GM12878 (cell line): ENCODE measurements at regions not wholly inside any gene's neighbourhood (a gene's known extent, or its start where the extent isn't known, plus 50 kb on each side); places are given as distances from the start of the nearest gene placed in this dataset.

Experiments
- ATAC-seq: fragments of 200-7000 bp; cut with Tn5 transposase; 3 replicates; pipeline ENCODE4 v1.9.1; 2020; ENCODE audit warnings: mild to moderate bottlenecking, moderate library complexity
- BruUV-seq: library from RNA; stranded (reverse); fragments of 400-500 nt; replicated peaks from 2 replicates; lab custom pipeline; 2021; lab: Mats Ljungman, UMichigan
- CTCF ChIA-PET: fragments of 300-600 bp; sonication (Branson Sonifier 250); formaldehyde crosslinking; extraction: SDS; loops from one replicate; lab custom pipeline; 2021; ENCODE audit warnings: inconsistent platforms; lab: Yijun Ruan, JAX
- POLR2A ChIA-PET: fragments of 350-600 bp; formaldehyde crosslinking; extraction: SDS; loops from one replicate; lab custom pipeline; 2021; ENCODE audit warnings: inconsistent platforms; lab: Charles Lee
- RAD21 ChIA-PET: fragments of 300-600 bp; sonication (Branson Sonifier 250); formaldehyde crosslinking; loops from one replicate; lab custom pipeline; 2023; ENCODE audit warnings: antibody characterized with exemption; ENCODE audit not compliant: unreplicated experiment; lab: Charles Lee
- SMC1A ChIA-PET: fragments of 300-600 bp; sonication (Branson Sonifier 250); formaldehyde crosslinking; loops from one replicate; lab custom pipeline; 2023; ENCODE audit not compliant: unreplicated experiment, uncharacterized antibody; lab: Charles Lee
- DNase-seq: peaks from one replicate; pipeline ENCODE4 v3.0.0-alpha.2; 2011; ENCODE audit warnings: low read depth, low spot score
- FAIRE-seq: peaks from 3 replicates; lab custom pipeline; 2011; peaks lifted over from hg19 to GRCh38; lab: Jason Lieb, UNC
- H2AFZ ChIP-seq: 2 replicates; pipeline ENCODE4 v1.6.0; 2011; ENCODE audit warnings: low read depth, low read length, control low read depth; ENCODE audit not compliant: control insufficient read depth
- H3K27ac ChIP-seq: 2 replicates; pipeline ENCODE4 v1.5.1; 2011; ENCODE audit warnings: control low read depth; ENCODE audit not compliant: control insufficient read depth, insufficient read depth
- H3K27me3 ChIP-seq, 2 experiments: replicated peaks in 1 of 2; 2 replicates each; pipeline versions ENCODE4 v1.6.0 to v1.6.1; 2011; ENCODE audit warnings: low read length in 1 of 2; ENCODE audit not compliant: control insufficient read depth in 2 of 2, insufficient read depth in 2 of 2
- H3K36me3 ChIP-seq, 2 experiments: 2 replicates each; pipeline ENCODE4 v1.5.1; 2011; ENCODE audit warnings: low read length in 1 of 2; ENCODE audit not compliant: control insufficient read depth in 2 of 2, insufficient read depth in 2 of 2
- H3K4me1 ChIP-seq: 2 replicates; pipeline ENCODE4 v1.6.1; 2011; ENCODE audit warnings: mild to moderate bottlenecking, low read length, moderate library complexity, mixed read lengths; ENCODE audit not compliant: control insufficient read depth, insufficient read depth
- H3K4me2 ChIP-seq: 2 replicates; pipeline ENCODE4 v1.6.0; 2011; ENCODE audit warnings: control low read depth; ENCODE audit not compliant: control insufficient read depth, insufficient read depth
- H3K4me3 ChIP-seq: fragments of 200-600 bp; sonication (generic); 2 replicates; pipeline ENCODE4 v1.5.1; 2016
- H3K79me2 ChIP-seq: 2 replicates; pipeline ENCODE4 v1.6.0; 2011; ENCODE audit warnings: low read length; ENCODE audit not compliant: control insufficient read depth, insufficient read depth
- H3K9ac ChIP-seq: 2 replicates; pipeline ENCODE4 v1.8.0; 2011; ENCODE audit warnings: low read length, control low read depth, mixed read lengths; ENCODE audit not compliant: control insufficient read depth, insufficient read depth
- H3K9me3 ChIP-seq: replicated peaks from 3 replicates; pipeline ENCODE4 v1.5.1; 2011; ENCODE audit warnings: mild to moderate bottlenecking, low read length; ENCODE audit not compliant: control insufficient read depth, insufficient read depth
- H4K20me1 ChIP-seq: 2 replicates; pipeline ENCODE4 v1.6.0; 2011; ENCODE audit not compliant: control insufficient read depth, insufficient read depth
- CEBPZ ChIP-seq: fragments of 150-350 bp; IDR thresholded peaks from 2 replicates; pipeline ENCODE4 v1.6.1; 2016; ENCODE audit warnings: low read depth, low read length
- CREB1 ChIP-seq: IDR thresholded peaks from 2 replicates; pipeline ENCODE4 v1.6.1; 2012; ENCODE audit warnings: low read depth, mild to moderate bottlenecking, inconsistent platforms
- FOXM1 ChIP-seq: IDR thresholded peaks from 2 replicates; pipeline ENCODE4 v1.6.1; 2012; ENCODE audit warnings: low read depth, mild to moderate bottlenecking, inconsistent platforms, low read length, moderate library complexity
- MTA3 ChIP-seq: IDR thresholded peaks from 2 replicates; pipeline ENCODE4 v1.6.1; 2012; ENCODE audit warnings: low read length, inconsistent platforms, borderline replicate concordance
- NR2C2 ChIP-seq: IDR thresholded peaks from 2 replicates; pipeline ENCODE4 v1.6.1; 2011; ENCODE audit warnings: borderline replicate concordance, low read depth; ENCODE audit not compliant: control insufficient read depth, insufficient read length
- POLR2AphosphoS2 ChIP-seq: IDR thresholded peaks from 2 replicates; pipeline ENCODE4 v1.6.1; 2011; ENCODE audit warnings: low read depth, mild to moderate bottlenecking, low read length, improper control_type of control experiment, moderate library complexity
- RELB ChIP-seq: fragments of 450-650 bp; IDR thresholded peaks from 2 replicates; pipeline ENCODE4 v1.6.1; 2017; ENCODE audit warnings: low read depth, mild to moderate bottlenecking, moderate library complexity
- TCF12 ChIP-seq: IDR thresholded peaks from 2 replicates; pipeline ENCODE4 v1.6.1; 2011; ENCODE audit warnings: low read depth, mild to moderate bottlenecking, low read length
- TCF3 ChIP-seq: IDR thresholded peaks from 2 replicates; pipeline ENCODE4 v1.6.1; 2012; ENCODE audit warnings: low read depth, mild to moderate bottlenecking, low read length, borderline replicate concordance; ENCODE audit not compliant: insufficient read depth
- USF2 ChIP-seq: IDR thresholded peaks from 2 replicates; pipeline ENCODE4 v1.6.1; 2011; ENCODE audit warnings: low read depth, low read length, improper control_type of control experiment, borderline replicate concordance
- ZBTB4 ChIP-seq: fragments of 450-650 bp; formaldehyde crosslinking; IDR thresholded peaks from 2 replicates; pipeline ENCODE4 v1.4.0; 2022; ENCODE audit warnings: mild to moderate bottlenecking, moderate library complexity
- WGBS: methylation state at CpG from one replicate; pipeline ENCODE4 v1.1.6; 2016; ENCODE audit warnings: low lambda C conversion rate; ENCODE audit not compliant: insufficient replicate concordance, insufficient coverage; ENCODE audit errors: missing lambda C conversion rate; 5-methylcytosine and 5-hydroxymethylcytosine counted together
- in situ Hi-C: fragments of 300-500 bp; cut with MboI; formaldehyde crosslinking; loops from 9 replicates; pipeline ENCODE4 v1.14.3; 2018; ENCODE audit warnings: mixed read lengths
- intact Hi-C: fragments of 100-400 bp; cut with micrococcal nuclease; formaldehyde crosslinking; loops from one replicate; pipeline ENCODE4 v1.14.2; 2022; ENCODE audit not compliant: unreplicated experiment

- no peak for TF ChIP-seq CEBPZ
- TF ChIP-seq, all 136 proteins: peak for 0
Observed at GRCh38 chr14:44405011-44405486, 102.0 kb downstream of the FSCB start (continued).

- H3K4me2 ChIP-seq = no peak overlapping the region
- no peaks in the 10 kb centered on the region for H3K36me3 ChIP-seq
- ChIA-PET RAD21 (no interaction called here), POLR2A (no interaction called here), CTCF (no interaction called here), SMC1A (no interaction called here)
- no peaks in the 10 kb centered on the region for H3K9me3 ChIP-seq
- TF ChIP-seq CREB1 (no peak), FOXM1 (no peak), TCF12 (no peak), TCF3 (no peak), ZBTB4 (no peak), NR2C2 (no peak), USF2 (no peak), POLR2AphosphoS2 (no peak), RELB (no peak), MTA3 (no peak)
- H3K4me1 ChIP-seq = no peaks in the 10 kb centered on the region
- H3K27ac ChIP-seq = no peak overlapping the region
- no peak overlapping the region for H2AFZ ChIP-seq
- H3K79me2 ChIP-seq = no peaks in the 10 kb centered on the region
- no peak for DNase-seq
- H4K20me1 ChIP-seq = no peaks in the 10 kb centered on the region
- H3K9ac ChIP-seq = no peak overlapping the region
- H3K27me3 ChIP-seq = no peaks in the 10 kb centered on the region
- intact Hi-C loops = no loop called here
- FAIRE-seq = no peak
- no TSS peak for BruUV-seq
- no peak for ATAC-seq
- H3K4me3 ChIP-seq = no peak overlapping the region
- 2% methylated on average over 3 of the region's 3 CpGs for WGBS
- in situ Hi-C loops = no loop called here
Observed at GRCh38 chr14:44404599-44404998, 102.5 kb downstream of the FSCB start.
